ENCODE measurements at regions not wholly inside any gene's neighbourhood (a gene's known extent, or its start where the extent isn't known, plus 50 kb on each side); places are given as distances from the start of the nearest gene placed in this dataset.

DNA sequence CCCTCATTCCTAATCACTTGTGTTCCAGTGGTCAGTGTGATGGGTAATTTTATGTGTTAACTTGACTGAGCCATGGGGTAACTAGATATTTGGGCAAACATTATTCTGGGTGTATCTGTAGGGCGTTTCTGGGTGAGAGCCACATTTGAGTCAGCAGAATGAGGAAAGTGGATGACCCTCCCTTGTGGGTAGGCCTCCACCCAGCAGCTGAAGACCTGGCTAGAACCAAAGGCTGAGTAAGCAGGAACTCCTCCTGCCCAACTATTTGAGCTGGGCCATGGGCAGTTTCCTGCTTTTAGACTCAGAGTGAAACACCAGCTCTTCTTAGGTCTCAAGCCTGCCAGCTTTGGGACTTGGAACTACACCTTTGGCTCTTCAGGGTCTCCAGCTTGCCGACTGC lies 141.8 kb downstream of the ACKR3 start:
- H3K9me3 ChIP-seq (ENCODE audit: low read length): no peaks in the 10 kb centered on the region
- H3K9me2 ChIP-seq (ENCODE audit: insufficient read depth, low read length): no peaks in the 10 kb centered on the region
- H3K9ac ChIP-seq (ENCODE audit: low read length): no peak overlapping the region
- H3K27me3 ChIP-seq (ENCODE audit: insufficient read depth, low read depth, low read length): no peaks in the 10 kb centered on the region
- no peaks in the 10 kb centered on the region for H3K36me3 ChIP-seq (ENCODE audit: insufficient read depth, low read length)
- no peak overlapping the region for H3K27ac ChIP-seq (ENCODE audit: low read length)
- H3K79me2 ChIP-seq (replicated peaks; ENCODE audit: insufficient read depth, low read length): no peaks in the 10 kb centered on the region
- no peak overlapping the region for H3K4me3 ChIP-seq (ENCODE audit: low read length)
- TF ChIP-seq, protein P1, sequence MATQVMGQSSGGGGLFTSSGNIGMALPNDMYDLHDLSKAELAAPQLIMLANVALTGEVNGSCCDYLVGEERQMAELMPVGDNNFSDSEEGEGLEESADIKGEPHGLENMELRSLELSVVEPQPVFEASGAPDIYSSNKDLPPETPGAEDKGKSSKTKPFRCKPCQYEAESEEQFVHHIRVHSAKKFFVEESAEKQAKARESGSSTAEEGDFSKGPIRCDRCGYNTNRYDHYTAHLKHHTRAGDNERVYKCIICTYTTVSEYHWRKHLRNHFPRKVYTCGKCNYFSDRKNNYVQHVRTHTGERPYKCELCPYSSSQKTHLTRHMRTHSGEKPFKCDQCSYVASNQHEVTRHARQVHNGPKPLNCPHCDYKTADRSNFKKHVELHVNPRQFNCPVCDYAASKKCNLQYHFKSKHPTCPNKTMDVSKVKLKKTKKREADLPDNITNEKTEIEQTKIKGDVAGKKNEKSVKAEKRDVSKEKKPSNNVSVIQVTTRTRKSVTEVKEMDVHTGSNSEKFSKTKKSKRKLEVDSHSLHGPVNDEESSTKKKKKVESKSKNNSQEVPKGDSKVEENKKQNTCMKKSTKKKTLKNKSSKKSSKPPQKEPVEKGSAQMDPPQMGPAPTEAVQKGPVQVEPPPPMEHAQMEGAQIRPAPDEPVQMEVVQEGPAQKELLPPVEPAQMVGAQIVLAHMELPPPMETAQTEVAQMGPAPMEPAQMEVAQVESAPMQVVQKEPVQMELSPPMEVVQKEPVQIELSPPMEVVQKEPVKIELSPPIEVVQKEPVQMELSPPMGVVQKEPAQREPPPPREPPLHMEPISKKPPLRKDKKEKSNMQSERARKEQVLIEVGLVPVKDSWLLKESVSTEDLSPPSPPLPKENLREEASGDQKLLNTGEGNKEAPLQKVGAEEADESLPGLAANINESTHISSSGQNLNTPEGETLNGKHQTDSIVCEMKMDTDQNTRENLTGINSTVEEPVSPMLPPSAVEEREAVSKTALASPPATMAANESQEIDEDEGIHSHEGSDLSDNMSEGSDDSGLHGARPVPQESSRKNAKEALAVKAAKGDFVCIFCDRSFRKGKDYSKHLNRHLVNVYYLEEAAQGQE (IDR thresholded peaks at IDR 0.05; ENCODE audit: borderline replicate concordance): no peak
- no peak overlapping the region for H3K4me2 ChIP-seq (ENCODE audit: low read length)
- H2AFZ ChIP-seq (ENCODE audit: low read depth, low read length): no peak overlapping the region
- no peaks in the 10 kb centered on the region for H4K20me1 ChIP-seq (ENCODE audit: insufficient read depth)
- H3F3A ChIP-seq (ENCODE audit: insufficient read depth, low read length, poor library complexity, severe bottlenecking): no peaks in the 10 kb centered on the region

DNA sequence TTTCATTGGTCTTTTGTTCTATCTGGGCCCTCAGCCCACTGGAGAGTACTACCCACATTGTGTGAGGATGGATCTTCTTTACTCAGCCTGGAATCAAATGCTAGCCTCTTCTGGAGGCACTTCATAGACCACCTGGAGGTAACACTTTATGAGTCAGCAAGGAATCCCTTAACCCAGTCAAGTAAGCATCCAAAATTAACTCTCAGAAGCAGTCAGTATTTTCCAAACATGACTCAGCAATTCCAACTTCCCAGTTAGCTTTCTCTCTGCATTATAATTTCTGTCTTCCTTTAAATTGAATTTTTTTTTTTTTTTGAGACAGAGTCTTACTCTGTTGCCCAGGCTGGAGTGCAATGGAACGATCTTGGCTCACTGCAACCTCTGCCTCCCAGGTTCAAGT lies 142.7 kb downstream of the ACKR3 start:
- Histone ChIP-seq H3K9ac (ENCODE audit: low read length) (no peak overlapping the region), H3K79me2 (replicated peaks; ENCODE audit: insufficient read depth, low read length) (no peaks in the 10 kb centered on the region), H3K9me2 (ENCODE audit: insufficient read depth, low read length) (no peaks in the 10 kb centered on the region), H3K36me3 (ENCODE audit: insufficient read depth, low read length) (no peaks in the 10 kb centered on the region), H3F3A (ENCODE audit: insufficient read depth, low read length, poor library complexity, severe bottlenecking) (no peaks in the 10 kb centered on the region), H3K27ac (ENCODE audit: low read length) (no peak overlapping the region), H3K27me3 (ENCODE audit: insufficient read depth, low read depth, low read length) (no peaks in the 10 kb centered on the region), H2AFZ (ENCODE audit: low read depth, low read length) (no peak overlapping the region), H3K4me2 (ENCODE audit: low read length) (no peak overlapping the region), H3K4me3 (ENCODE audit: low read length) (no peak overlapping the region), H4K20me1 (ENCODE audit: insufficient read depth) (no peaks in the 10 kb centered on the region), H3K9me3 (ENCODE audit: low read length) (no peaks in the 10 kb centered on the region)
- no peak for TF ChIP-seq SMC3 (conservative IDR thresholded peaks at IDR 0.05; ENCODE audit: poor library complexity)
- TF ChIP-seq EZH2 (IDR thresholded peaks at IDR 0.05; ENCODE audit: borderline replicate concordance, insufficient read depth, low read length, poor library complexity, severe bottlenecking): no peak
- TF ChIP-seq RAD21 (conservative IDR thresholded peaks at IDR 0.05): no peak
- TF ChIP-seq, protein P1 (IDR thresholded peaks at IDR 0.05; ENCODE audit: borderline replicate concordance): no peak
- TF ChIP-seq, protein P2, sequence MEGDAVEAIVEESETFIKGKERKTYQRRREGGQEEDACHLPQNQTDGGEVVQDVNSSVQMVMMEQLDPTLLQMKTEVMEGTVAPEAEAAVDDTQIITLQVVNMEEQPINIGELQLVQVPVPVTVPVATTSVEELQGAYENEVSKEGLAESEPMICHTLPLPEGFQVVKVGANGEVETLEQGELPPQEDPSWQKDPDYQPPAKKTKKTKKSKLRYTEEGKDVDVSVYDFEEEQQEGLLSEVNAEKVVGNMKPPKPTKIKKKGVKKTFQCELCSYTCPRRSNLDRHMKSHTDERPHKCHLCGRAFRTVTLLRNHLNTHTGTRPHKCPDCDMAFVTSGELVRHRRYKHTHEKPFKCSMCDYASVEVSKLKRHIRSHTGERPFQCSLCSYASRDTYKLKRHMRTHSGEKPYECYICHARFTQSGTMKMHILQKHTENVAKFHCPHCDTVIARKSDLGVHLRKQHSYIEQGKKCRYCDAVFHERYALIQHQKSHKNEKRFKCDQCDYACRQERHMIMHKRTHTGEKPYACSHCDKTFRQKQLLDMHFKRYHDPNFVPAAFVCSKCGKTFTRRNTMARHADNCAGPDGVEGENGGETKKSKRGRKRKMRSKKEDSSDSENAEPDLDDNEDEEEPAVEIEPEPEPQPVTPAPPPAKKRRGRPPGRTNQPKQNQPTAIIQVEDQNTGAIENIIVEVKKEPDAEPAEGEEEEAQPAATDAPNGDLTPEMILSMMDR (IDR thresholded peaks at IDR 0.05; ENCODE audit: poor library complexity, severe bottlenecking): no peak
- TF ChIP-seq POLR2AphosphoS5 (IDR thresholded peaks at IDR 0.05): no peak
- no peak for TF ChIP-seq TAF1 (IDR thresholded peaks at IDR 0.05; ENCODE audit: low read depth)
- no peak for TF ChIP-seq EP300 (conservative IDR thresholded peaks at IDR 0.05; ENCODE audit: poor library complexity, severe bottlenecking)
- TF ChIP-seq MXI1 (conservative IDR thresholded peaks at IDR 0.05; ENCODE audit: poor library complexity, severe bottlenecking): no peak

Measured in neural cell (in vitro differentiated cells).